Lower leg skin (tissue), 4 donors: ENCODE measurements at regions not wholly inside any gene's neighbourhood (a gene's known extent, or its start where the extent isn't known, plus 50 kb on each side); places are given as distances from the start of the nearest gene placed in this dataset.

Experiments used
- DNase-seq, 2 donors: peaks; one replicate each; pipeline ENCODE4 v3.0.0-alpha.2; 2019; ENCODE audit warnings: low spot score in 2 of 2
- H3K4me3 ChIP-seq: fragments of 200-600 bp; sonication (generic); 2 replicates; pipeline ENCODE4 v1.5.1; 2017; ENCODE audit warnings: mild to moderate bottlenecking, low read depth; ENCODE audit not compliant: poor library complexity, severe bottlenecking
- CTCF ChIP-seq, 3 donors: fragments of 450-650 bp; IDR thresholded peaks; one replicate each; pipeline ENCODE4 v1.5.1; 2016; ENCODE audit warnings: antibody characterized with exemption in 3 of 3, mild to moderate bottlenecking in 3 of 3, moderate library complexity in 2 of 3
- POLR2A ChIP-seq, 2 donors: fragments of 450-650 bp; IDR thresholded peaks; one replicate each; pipeline ENCODE4 v1.6.1; 2016 to 2017; ENCODE audit warnings: antibody characterized with exemption in 2 of 2, mild to moderate bottlenecking in 1 of 2, moderate library complexity in 1 of 2
- WGBS, 2 donors: methylation state at CpG; one replicate each; pipeline ENCODE4 v1.1.5; 2018; 5-methylcytosine and 5-hydroxymethylcytosine counted together
- intact Hi-C: fragments of 100-400 bp; cut with DNase I; formaldehyde crosslinking; loops from one replicate; pipeline ENCODE4 v1.15.0; 2023; ENCODE audit warnings: low total_unique reads

GRCh38 chr6:144932621-144933020 is 647.5 kb downstream of the UTRN start:
- DNase-seq = no peak
- TF ChIP-seq CTCF (IDR thresholded peaks at IDR 0.05) (no peak), POLR2A (IDR thresholded peaks at IDR 0.05) (no peak)
- H3K4me3 ChIP-seq = no peak overlapping the region
- intact Hi-C loops = loop anchor here (5.0 kb wide), 1 partner anchor 1185 kb away; no protein-coding TSS in a partner anchor
- 74 to 80% methylated on average over 1 of the region's 1 CpG for WGBS, 2 donors

GRCh38 chr6:144935181-144935580 is 650.0 kb downstream of the UTRN start:
- no peak for DNase-seq
- intact Hi-C loops = no loop called here
- no peak for TF ChIP-seq POLR2A (IDR thresholded peaks at IDR 0.05)
- TF ChIP-seq CTCF (IDR thresholded peaks at IDR 0.05) = no peak
- no peak overlapping the region for H3K4me3 ChIP-seq

GRCh38 chr6:144935661-144936060 is 650.5 kb downstream of the UTRN start:
- intact Hi-C loops = no loop called here
- no peak overlapping the region for H3K4me3 ChIP-seq
- WGBS, 2 donors = 95 to 100% methylated on average over 1 of the region's 1 CpG
- no peak for DNase-seq
- TF ChIP-seq CTCF (IDR thresholded peaks at IDR 0.05) = no peak
- TF ChIP-seq POLR2A (IDR thresholded peaks at IDR 0.05) = no peak

- no peak overlapping the region for H3K4me3 ChIP-seq
- intact Hi-C loops = no loop called here
- no peak for DNase-seq
- WGBS, 2 donors = 58 to 74% methylated on average over 2 of the region's 2 CpGs
- no peak for TF ChIP-seq CTCF (IDR thresholded peaks at IDR 0.05)
These were observed 651.6 kb downstream of the UTRN start for GRCh38 chr6:144936764-144937163.

GRCh38 chr6:144939921-144940320 is 654.8 kb downstream of the UTRN start:
- WGBS, 2 donors = 92 to 93% methylated on average over 1 of the region's 1 CpG
- no peak for DNase-seq
- no peak overlapping the region for H3K4me3 ChIP-seq
- TF ChIP-seq CTCF (IDR thresholded peaks at IDR 0.05) (no peak), POLR2A (IDR thresholded peaks at IDR 0.05) (no peak)
- intact Hi-C loops = no loop called here

GRCh38 chr6:144944106-144944505 is 659.0 kb downstream of the UTRN start:
- intact Hi-C loops = no loop called here
- no peak overlapping the region for H3K4me3 ChIP-seq
- WGBS, 2 donors = 79 to 85% methylated on average over 4 of the region's 4 CpGs
- DNase-seq = no peak
- TF ChIP-seq POLR2A (IDR thresholded peaks at IDR 0.05) (no peak), CTCF (IDR thresholded peaks at IDR 0.05) (no peak)
